ENCODE measurements at regions not wholly inside any gene's neighbourhood (a gene's known extent, or its start where the extent isn't known, plus 50 kb on each side); places are given as distances from the start of the nearest gene placed in this dataset.

DNA sequence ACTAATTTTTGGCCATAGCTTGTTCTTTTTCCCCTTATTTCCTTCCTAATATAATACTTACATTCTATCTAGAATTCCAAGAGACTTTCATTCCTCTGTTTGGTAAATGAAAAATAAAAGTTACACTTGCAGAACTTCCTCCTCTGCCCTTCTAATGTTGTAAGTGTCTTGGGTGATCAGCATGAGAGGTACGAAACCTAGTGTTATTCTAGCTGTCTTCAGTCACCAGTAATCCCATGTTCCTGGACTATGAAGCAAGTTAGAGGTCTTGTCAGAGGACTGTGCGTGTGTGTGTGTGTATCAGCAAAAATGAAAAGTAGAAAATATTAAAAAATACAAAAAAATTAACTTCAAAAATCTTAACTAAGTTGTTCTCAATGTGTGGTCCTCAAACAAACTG, 307.0 kb downstream of the SPRY2 start:
- no peak for DNase-seq

- DNase-seq = no peak
Measured at GRCh38 chr13:80033286-80033685, 307.6 kb downstream of the SPRY2 start.

DNA sequence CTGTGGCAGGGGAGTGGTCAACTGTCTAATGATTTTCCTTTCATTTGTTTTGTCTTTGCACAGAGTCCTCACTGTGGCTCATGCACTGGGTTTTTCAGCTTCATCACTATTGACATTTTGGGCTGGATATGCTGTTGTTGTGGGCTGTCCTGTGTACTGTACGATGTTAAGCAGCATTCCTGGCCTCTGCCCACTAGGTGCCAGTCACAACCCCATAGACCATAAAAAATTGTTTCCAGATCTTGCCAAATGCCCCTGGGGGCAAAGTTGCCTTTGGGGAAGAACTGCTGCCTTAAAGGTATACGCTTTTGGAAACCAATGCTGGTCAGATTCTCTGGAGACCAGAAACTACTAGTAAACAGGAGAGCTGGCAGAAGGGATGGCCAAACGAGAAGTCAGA, 310.4 kb downstream of the SPRY2 start:
- DNase-seq = no peak

DNA sequence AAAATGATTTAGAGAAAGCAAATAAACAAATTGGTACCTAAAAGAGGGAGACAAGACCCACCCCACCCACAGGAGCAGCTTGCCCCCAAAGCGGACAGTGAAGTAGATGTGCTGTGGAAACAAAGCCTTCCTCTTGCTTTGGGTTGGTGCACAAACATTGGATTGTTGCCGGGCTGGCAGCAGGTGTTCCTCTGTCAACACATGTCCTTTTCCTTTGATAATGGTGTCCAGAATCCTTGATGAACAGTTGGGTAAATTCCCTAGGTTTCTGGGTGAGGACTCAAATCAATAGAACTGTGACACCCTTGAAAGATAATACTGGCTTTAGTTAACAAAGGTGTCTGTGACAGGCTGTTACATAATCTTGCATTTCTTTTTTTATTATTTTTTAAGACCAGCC, 311.8 kb downstream of the SPRY2 start:
- DNase-seq = no peak

GRCh38 chr13:80022146-80022545, 318.8 kb downstream of the SPRY2 start:
- DNase-seq = no peak

DNA sequence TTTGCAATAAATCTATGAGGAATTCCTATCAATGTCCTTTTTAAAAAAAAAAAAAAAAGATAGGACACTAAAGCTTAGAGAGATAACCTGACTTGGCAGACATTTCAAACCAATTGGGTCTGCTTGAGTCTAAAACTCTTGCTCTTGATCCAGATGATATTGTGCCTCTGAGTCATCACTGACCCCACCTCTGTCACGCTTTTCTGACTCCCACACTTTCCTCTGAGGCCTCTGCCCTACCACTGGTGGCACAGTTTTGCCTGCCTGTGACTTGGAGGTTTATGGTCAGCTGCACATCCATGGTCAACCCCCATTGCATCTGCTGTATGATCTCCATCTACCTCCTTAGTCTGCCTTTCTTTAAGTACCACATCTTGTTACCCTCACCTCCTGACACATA, 328.7 kb downstream of the SPRY2 start:
- DNase-seq = no peak

DNA sequence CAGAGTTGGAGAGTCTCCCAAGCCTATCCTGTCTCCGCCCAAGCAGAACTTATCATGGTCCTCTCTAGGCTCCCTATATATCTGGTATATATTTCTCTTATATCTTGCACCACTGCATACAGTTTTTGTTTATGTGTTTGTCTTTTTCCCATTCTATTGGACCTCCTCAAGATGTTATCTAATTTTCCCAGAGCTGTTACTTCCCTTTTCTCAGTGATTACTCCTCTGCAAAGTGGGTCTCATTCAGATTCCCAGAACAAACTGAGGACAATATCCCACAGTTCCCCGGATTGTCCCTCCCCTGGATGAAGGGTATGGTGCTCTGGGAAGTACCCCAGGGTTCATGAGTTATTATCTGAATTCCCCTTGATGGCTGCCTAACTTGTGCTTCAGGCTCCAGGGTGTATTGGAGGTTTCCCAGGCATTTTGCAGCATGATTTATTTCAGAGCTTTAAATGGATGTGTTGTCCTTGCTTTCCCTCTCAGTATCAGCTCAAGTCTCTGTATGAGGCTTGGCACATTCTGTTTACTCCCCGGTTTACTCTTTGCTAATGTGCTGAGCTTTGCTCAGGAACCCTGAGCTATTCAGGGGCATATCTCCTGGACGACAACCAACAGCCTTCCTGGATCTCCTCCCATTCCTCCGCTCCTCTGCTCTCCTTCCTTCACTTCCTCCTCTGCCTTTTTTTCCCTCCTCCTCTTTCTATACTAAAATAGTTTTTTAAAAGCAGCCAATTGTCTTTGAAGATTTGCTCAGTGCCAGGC, 329.3 kb downstream of the SPRY2 start:
- DNase-seq = no peak

- no peak for DNase-seq
Measured at GRCh38 chr13:80010846-80011245, 330.1 kb downstream of the SPRY2 start.

DNA sequence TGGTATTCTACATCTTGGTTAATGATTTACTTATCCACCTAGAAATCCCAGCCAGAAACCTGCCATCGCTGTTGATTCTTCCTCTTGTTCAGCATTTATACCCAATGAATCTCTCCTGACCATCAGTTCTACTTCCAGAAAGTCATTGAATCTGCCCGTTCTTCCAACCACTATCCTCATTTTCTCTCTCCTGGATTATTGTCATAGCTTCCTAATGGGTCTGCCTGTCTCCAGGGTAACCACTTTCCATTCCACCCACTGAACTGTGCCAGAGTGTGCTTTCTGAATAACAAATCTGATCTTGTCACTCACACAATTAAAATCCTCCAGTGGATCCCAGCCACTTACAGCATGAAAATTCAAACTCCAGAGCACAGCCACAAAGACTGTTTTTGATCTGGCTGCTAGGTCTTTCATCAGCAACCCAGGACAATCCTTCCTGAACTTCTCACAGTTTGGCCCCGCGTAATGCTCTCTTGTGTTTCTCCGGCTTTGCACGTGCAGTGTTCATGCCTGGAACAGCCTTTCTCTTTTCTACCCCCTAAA, 330.6 kb downstream of the SPRY2 start:
- DNase-seq = no peak

GRCh38 chr13:80009760-80010159, 331.2 kb downstream of the SPRY2 start:
- DNase-seq = no peak

GRCh38 chr13:80006940-80007339, 334.0 kb downstream of the SPRY2 start:
- DNase-seq = no peak

GRCh38 chr13:80001510-80001842, 339.4 kb downstream of the SPRY2 start:
- no peak for DNase-seq

GRCh38 chr13:80000684-80001509, 340.0 kb downstream of the SPRY2 start:
- DNase-seq = no peak

GRCh38 chr13:79999601-80000000, 341.3 kb downstream of the SPRY2 start:
- DNase-seq = no peak

- no peak for DNase-seq
Measured at GRCh38 chr13:79998381-79998880, 342.5 kb downstream of the SPRY2 start.

- no peak for DNase-seq
Measured at GRCh38 chr13:79997244-79997643, 343.7 kb downstream of the SPRY2 start.

DNA sequence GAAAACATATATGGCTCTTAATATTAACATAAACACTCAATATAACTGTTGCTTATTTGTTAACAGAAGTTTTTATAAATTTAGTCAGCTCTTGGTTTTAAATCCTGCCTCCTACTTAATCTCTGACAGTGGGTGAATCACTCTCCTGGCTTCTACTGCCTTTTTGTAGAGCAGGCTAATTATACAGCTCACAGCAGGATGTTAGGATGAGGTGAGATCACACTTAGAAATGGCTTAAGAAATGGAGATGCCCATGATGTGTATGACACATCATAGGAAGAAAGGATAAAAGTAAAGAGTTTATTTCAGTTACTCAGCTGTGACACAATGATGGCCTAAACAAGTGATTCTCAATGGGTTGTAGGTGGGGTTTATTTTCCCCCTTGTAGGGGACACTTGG, 345.6 kb downstream of the SPRY2 start:
- no peak for DNase-seq

- DNase-seq = no peak
Measured at GRCh38 chr13:79992111-79992510, 348.8 kb downstream of the SPRY2 start.

DNA sequence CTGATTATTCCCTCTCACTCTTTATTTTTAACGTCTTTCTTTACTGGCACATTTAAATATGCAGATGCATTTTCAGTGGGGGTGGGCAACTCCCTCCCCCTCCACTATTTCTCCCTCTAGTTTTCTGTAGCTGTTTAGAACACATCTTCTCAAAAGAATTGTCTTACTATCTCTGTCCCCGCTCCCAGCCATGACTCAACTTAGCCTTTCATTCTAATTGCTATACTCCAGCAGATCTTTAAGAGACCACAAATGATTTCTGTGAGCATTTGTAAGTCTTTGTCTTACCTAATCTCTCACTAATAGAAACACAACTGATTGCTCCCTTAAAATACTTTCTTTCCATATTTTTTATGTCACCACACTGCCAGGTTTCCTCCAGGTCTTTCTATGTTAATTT, 350.9 kb downstream of the SPRY2 start:
- no peak for DNase-seq

DNA sequence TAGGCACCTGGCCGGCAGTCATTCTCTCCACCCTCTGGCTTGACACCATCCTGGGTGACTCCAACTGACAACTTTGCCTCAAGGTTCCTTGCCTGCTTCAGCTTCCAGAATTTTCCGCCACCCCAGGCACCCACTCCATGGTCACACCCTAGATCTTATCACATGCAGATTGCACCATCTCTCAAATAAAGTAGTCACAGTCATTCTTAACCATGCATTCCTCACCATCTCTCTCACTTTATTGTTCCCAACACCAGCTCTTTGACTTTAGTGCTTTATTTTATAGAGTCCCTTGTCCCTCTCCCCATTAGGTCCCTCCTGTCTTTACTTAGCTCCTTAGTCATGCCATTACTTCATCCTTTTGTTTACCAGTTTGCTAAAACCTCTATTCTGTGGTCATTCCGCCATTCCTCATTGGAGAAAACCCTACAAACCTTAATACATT, 351.7 kb downstream of the SPRY2 start:
- no peak for DNase-seq

DNA sequence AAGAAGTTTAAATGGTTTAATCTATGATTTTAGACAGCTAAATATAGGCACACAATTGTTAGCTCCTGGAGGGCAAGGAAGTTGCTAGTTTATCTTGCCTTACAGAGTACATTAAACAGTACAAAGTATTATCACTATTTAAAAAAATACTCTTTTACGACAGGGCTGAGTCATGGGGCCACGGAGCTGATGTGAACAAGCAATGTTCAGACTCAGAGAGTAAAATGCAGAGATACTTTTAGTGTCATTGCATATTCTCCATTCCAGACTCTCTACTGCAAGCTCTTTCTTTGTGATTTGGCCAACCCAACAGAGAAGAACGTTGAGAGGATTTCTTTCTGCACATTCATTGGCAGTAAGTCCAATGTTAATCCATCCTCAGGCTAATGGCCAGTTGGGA, 352.4 kb downstream of the SPRY2 start:
- no peak for DNase-seq

DNA sequence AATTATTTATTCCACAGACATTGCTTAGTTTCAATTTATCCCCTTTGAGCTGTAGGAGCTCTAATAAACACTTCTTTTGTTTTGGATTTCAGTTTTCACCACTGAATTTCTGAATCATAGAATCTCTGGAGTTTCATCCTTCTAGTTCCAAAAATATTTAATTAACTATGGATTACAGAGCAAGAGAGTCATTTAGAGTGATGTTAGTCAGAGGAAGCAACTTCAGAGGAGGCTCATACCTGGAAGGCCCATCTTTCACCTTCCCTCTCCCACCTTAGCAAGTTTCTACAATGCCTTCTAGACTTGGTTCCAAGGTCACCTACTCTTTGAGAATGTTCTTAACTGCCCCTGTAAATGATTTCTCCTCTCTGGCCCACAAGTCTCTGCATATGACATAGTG, 353.2 kb downstream of the SPRY2 start:
- DNase-seq = no peak

- DNase-seq = no peak
Measured at GRCh38 chr13:79987323-79987722, 353.6 kb downstream of the SPRY2 start.
